HFFc6 (cell line): ENCODE measurements at regions not wholly inside any gene's neighbourhood (a gene's known extent, or its start where the extent isn't known, plus 50 kb on each side); places are given as distances from the start of the nearest gene placed in this dataset.

Source experiments
- DNase-seq: peaks from one replicate; pipeline ENCODE4 v3.0.0-alpha.2; 2018
- H3K27ac Mint-ChIP-seq: 2 replicates; pipeline ENCODE4 v1.8.0; 2020; ENCODE audit warnings: mild to moderate bottlenecking, mixed read lengths
- H3K27me3 Mint-ChIP-seq: 2 replicates; pipeline ENCODE4 v1.8.0; 2021; ENCODE audit warnings: mild to moderate bottlenecking, moderate library complexity, mixed read lengths; ENCODE audit not compliant: insufficient read depth
- H3K36me3 Mint-ChIP-seq: 2 replicates; pipeline ENCODE4 v1.8.0; 2021; ENCODE audit warnings: low read depth, mixed read lengths
- H3K4me1 Mint-ChIP-seq: 2 replicates; pipeline ENCODE4 v1.8.0; 2020; ENCODE audit warnings: low read depth, mixed read lengths
- H3K4me3 Mint-ChIP-seq: 2 replicates; pipeline ENCODE4 v1.8.0; 2020; ENCODE audit warnings: mild to moderate bottlenecking, moderate library complexity, mixed read lengths
- H3K9me3 Mint-ChIP-seq: 2 replicates; pipeline ENCODE4 v1.8.0; 2020; ENCODE audit warnings: mild to moderate bottlenecking, mixed read lengths
- TF ChIP-seq, protein P1 (sequence below): fragments of 200-600 bp; sonication (generic); IDR thresholded peaks from 2 replicates; pipeline ENCODE4 v1.5.0; 2021; ENCODE audit warnings: antibody characterized with exemption, mild to moderate bottlenecking

DNA sequence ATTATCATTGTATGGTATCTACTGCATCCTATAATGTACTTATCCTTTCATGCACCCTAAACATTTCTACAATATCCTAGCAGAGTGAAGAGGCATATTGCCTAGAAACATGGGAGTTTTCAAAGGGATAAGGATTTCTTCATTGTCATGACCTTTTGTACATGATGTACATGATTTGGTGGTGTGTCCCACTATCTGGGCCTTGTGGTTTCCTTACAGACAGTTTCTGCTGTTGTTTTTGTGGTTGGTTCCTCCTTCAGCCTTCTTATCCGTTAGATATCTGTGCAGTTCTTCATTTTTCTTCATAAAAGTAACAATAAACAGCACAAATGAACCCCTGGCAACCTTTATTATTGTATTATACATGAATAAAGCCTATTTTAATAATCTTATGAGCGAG lies 70.4 kb upstream of the BACH1 start:
- no peak overlapping the region for H3K4me3 Mint-ChIP-seq
- peaks cover 5% of the 10 kb centered on the region; the same call in 1 of the 2 replicates for H3K9me3 Mint-ChIP-seq
- peaks cover 8% of the 10 kb centered on the region for H3K36me3 Mint-ChIP-seq
- DNase-seq: no peak
- H3K4me1 Mint-ChIP-seq: peaks cover 42% of the 10 kb centered on the region
- no peak overlapping the region for H3K27ac Mint-ChIP-seq
- TF ChIP-seq, protein P1, sequence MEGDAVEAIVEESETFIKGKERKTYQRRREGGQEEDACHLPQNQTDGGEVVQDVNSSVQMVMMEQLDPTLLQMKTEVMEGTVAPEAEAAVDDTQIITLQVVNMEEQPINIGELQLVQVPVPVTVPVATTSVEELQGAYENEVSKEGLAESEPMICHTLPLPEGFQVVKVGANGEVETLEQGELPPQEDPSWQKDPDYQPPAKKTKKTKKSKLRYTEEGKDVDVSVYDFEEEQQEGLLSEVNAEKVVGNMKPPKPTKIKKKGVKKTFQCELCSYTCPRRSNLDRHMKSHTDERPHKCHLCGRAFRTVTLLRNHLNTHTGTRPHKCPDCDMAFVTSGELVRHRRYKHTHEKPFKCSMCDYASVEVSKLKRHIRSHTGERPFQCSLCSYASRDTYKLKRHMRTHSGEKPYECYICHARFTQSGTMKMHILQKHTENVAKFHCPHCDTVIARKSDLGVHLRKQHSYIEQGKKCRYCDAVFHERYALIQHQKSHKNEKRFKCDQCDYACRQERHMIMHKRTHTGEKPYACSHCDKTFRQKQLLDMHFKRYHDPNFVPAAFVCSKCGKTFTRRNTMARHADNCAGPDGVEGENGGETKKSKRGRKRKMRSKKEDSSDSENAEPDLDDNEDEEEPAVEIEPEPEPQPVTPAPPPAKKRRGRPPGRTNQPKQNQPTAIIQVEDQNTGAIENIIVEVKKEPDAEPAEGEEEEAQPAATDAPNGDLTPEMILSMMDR: no peak
- no peaks in the 10 kb centered on the region for H3K27me3 Mint-ChIP-seq

DNA sequence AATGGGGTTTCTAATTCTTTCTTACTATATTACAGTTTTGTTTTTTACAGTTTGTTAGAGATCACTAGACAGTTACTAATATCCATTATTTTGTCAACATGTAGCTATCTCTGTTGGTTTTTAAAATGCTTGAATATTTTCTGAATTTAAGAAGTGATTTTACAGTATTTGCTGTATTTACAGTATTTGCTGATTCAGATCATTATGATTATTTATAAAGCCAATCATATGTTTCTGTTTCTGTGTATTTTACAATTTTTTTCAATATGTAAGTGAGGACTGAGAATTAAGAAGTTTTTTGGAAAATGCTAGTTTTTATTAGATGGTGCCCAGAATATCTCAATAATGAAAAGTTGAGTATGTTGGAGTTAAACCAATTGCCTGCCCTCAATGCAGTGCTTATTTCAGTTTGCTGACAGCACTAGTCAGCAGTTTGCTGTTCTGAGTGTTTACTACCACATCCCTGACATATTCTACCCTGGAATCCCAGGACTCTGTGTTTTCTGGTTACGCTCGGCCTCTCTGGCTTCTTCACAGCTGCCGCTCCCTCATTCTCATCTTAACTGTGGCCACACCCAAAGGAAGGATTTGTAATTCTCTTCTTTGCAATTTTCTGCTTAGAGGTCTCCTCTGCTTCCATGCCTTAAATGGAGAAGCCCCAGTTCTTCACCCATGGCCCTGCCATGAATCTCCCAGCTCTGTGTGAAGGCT lies 68.0 kb upstream of the BACH1 start:
- Mint-ChIP-seq H3K4me3 (no peak overlapping the region), H3K9me3 (no peaks in the 10 kb centered on the region)

DNA sequence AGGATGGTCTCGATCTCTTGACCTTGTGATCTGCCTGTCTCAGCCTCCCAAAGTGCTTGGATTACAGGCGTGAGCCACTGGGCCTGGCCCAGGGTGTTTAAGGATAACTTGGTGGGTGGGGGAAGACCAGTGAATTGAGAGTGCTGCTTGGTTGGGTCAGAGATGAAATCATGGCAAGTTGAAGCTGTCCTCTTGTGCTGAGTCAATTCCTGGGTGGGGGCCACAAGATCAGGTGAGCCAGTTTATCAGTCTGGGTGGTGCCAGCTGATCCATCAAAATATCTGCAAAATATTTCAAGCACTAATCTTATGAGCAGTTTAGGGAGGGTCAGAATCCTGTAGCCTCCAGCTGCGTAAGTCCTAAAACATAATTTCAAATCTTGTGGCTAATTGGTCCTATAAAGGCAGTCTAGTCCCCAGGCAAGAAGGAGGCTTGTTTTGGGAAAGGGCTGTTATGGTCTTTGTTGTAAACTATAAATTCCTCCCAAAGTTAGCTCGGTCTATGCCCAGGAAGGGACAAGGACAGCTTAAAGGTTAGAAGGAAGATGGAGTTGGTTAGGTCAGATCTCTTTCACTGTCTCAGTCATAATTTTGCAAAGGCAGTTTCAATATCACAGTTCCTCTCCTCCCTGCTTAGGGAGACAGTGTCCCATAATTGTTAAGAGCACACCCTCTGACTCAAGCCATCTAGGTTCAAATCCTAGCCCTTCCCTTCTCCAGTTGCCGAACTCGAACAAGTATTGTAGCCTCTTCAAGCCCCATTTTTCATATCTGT lies 66.8 kb upstream of the BACH1 start:
- Mint-ChIP-seq H3K27ac (no peak overlapping the region; the same call in 1 of the 2 replicates), H3K27me3 (no peaks in the 10 kb centered on the region)

More for the DNA sequence above, 68.0 kb upstream of the BACH1 start:
- Mint-ChIP-seq H3K4me1 (peaks cover 44% of the 10 kb centered on the region), H3K27me3 (no peaks in the 10 kb centered on the region), H3K36me3 (no peaks in the 10 kb centered on the region), H3K27ac (no peak overlapping the region)
- TF ChIP-seq, protein P1: no peak
- no peak for DNase-seq

DNA sequence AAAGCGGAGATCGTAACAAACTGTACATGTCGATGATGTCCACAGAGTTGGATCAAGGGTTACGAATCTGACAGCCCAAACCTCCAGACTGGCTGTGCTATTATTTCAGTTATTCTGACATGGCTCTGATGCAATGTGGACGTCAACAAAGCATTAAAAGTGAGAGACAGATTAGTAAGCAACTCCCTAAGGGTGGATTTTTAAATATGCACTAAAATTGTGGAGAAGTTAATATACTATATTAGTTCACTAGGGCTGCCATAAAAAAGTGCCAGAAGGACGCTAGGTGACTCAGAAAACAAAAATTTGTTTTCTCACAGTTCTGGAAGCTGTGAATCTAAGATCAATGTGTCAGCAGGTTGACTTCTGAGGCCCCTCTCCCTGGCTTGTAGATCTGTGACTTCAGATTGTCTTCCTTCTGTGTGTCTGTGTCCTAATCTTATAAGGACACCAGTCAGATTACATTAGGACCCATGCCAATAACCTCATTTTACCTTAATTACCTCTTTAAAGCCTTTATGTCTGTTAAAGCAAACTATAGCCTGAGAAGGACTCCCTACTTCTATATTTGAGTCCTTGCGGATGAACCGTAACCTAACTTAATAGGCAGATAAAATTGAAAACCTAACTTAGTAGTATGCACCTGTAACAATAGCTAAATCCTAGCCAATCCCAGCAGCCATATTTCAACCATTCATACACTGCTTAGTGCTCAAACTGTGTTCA lies 66.0 kb upstream of the BACH1 start:
- peak; percentile 61 for DNase-seq
- no peak overlapping the region for H3K4me3 Mint-ChIP-seq
- peaks cover 62% of the 10 kb centered on the region for H3K4me1 Mint-ChIP-seq

More for the DNA sequence above, 66.8 kb upstream of the BACH1 start:
- TF ChIP-seq, protein P1: no peak
- peaks cover 55% of the 10 kb centered on the region for H3K4me1 Mint-ChIP-seq
- no peak overlapping the region for H3K4me3 Mint-ChIP-seq
- no peak for DNase-seq
- H3K9me3 Mint-ChIP-seq: no peaks in the 10 kb centered on the region
- no peaks in the 10 kb centered on the region for H3K36me3 Mint-ChIP-seq

DNA sequence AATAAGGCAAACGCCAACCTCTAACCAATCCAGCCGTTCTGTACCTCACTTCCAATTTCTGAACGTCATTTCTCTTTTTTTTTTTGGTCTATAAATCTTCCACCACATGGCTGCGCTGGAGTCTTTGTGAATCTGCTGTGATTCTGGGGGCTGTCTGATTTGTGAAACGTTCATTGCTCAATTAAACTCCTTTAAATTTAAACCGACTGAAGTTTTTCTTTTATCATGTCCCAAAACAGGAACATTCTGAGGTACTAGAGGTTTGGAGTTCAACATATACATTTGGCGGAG lies 65.5 kb upstream of the BACH1 start:
- Mint-ChIP-seq H3K27me3 (no peaks in the 10 kb centered on the region), H3K4me1 (peaks cover 67% of the 10 kb centered on the region), H3K36me3 (no peaks in the 10 kb centered on the region), H3K27ac (no peak overlapping the region), H3K9me3 (no peaks in the 10 kb centered on the region), H3K4me3 (no peak overlapping the region)
- DNase-seq: no peak
- TF ChIP-seq, protein P1: no peak

More for the DNA sequence above, 66.0 kb upstream of the BACH1 start:
- TF ChIP-seq, protein P1: no peak
- no peaks in the 10 kb centered on the region for H3K27me3 Mint-ChIP-seq
- H3K27ac Mint-ChIP-seq: no peak overlapping the region
- H3K9me3 Mint-ChIP-seq: no peaks in the 10 kb centered on the region
- H3K36me3 Mint-ChIP-seq: no peaks in the 10 kb centered on the region
